ENCODE measurements at regions not wholly inside any gene's neighbourhood (a gene's known extent, or its start where the extent isn't known, plus 50 kb on each side); places are given as distances from the start of the nearest gene placed in this dataset.

GRCh38 chr2:71919708-71920107 is 228.0 kb downstream of the CYP26B1 start:
- DNase-seq, result no peak

- DNase-seq, result no peak
Measured at GRCh38 chr2:71910277-71910676, 237.4 kb downstream of the CYP26B1 start.

- no peak for DNase-seq
Measured at GRCh38 chr2:71908798-71909197, 238.9 kb downstream of the CYP26B1 start.

GRCh38 chr2:71907503-71907902 is 240.2 kb downstream of the CYP26B1 start:
- no peak for DNase-seq

- no peak for DNase-seq
Measured at GRCh38 chr2:71906357-71906973, 241.2 kb downstream of the CYP26B1 start.

- no peak for DNase-seq
Measured at GRCh38 chr2:71905205-71905604, 242.5 kb downstream of the CYP26B1 start.

GRCh38 chr2:71903841-71904240 is 243.8 kb downstream of the CYP26B1 start:
- no peak for DNase-seq

GRCh38 chr2:71901466-71901865 is 246.2 kb downstream of the CYP26B1 start:
- no peak for DNase-seq

GRCh38 chr2:71898851-71899681 is 248.6 kb downstream of the CYP26B1 start:
- no peak for DNase-seq

GRCh38 chr2:71898375-71898774 is 249.3 kb downstream of the CYP26B1 start:
- DNase-seq, result no peak

- no peak for DNase-seq
Measured at GRCh38 chr2:71897836-71898235, 249.8 kb downstream of the CYP26B1 start.

- no peak for DNase-seq
Measured at GRCh38 chr2:71897137-71897480, 250.6 kb downstream of the CYP26B1 start.

GRCh38 chr2:71896385-71897136 is 251.1 kb downstream of the CYP26B1 start:
- no peak for DNase-seq

- no peak for DNase-seq
Measured at GRCh38 chr2:71895320-71896161, 252.1 kb downstream of the CYP26B1 start.

- DNase-seq, result no peak
Measured at GRCh38 chr2:71894261-71894660, 253.4 kb downstream of the CYP26B1 start.

GRCh38 chr2:71893646-71894045 is 254.0 kb downstream of the CYP26B1 start:
- no peak for DNase-seq

- DNase-seq, result no peak
Measured at GRCh38 chr2:71892896-71893295, 254.8 kb downstream of the CYP26B1 start.

- DNase-seq, result no peak
Measured at GRCh38 chr2:71892423-71892730, 255.3 kb downstream of the CYP26B1 start.

- no peak for DNase-seq
Measured at GRCh38 chr2:71891719-71892422, 255.8 kb downstream of the CYP26B1 start.

GRCh38 chr2:71891155-71891554 is 256.5 kb downstream of the CYP26B1 start:
- no peak for DNase-seq

GRCh38 chr2:71889759-71890684 is 257.6 kb downstream of the CYP26B1 start:
- DNase-seq, result no peak

Data from NCI-H2227 treated with DMSO at 0.1 percent for 48 hours (cell line).